ENCODE measurements at regions not wholly inside any gene's neighbourhood (a gene's known extent, or its start where the extent isn't known, plus 50 kb on each side); places are given as distances from the start of the nearest gene placed in this dataset.

DNA sequence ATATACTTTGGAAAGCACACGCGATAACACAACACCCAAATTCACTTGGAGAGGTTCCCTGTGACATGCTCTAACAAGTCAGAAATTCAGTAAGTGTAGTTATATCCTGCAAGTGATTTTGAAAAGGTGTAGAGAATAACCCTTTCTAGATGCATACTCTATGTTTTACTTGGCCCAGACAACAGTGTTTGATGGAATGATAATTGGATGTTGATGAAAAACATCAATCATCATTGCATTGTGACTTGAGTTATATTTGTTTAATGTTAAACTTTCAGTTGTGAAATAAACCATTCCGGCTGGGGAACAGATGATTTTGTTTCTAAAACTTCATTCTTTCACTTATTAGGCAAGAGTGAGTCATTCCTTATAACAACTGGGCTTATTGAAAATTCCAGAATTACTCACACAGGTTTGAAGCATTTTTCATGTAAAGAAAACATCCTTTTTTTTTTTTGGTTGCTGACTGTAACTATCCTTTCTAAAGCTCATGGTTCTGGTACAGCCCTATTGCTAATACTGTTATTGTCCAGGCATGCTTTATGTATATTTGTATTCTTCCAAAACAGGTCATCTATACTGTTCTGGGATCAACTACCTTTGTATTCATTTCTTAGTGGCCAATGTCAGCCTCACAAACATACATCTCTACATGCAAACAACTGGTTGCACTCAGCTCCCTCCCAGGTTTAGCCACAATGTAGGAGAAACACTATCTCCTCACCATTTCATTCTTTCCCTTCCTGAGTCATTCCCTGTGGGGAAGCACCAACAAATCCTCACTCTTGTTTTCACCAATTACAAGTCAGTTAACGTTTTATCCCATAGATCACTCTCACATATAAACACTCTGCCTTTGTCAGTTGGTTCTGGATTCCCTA is 121.2 kb upstream of the LRIG3 start:
- TF ChIP-seq SREBF1 (IDR thresholded peaks at IDR 0.05; ENCODE audit: low read length) = no peak
- no peak for TF ChIP-seq BACH1 (IDR thresholded peaks at IDR 0.05; ENCODE audit: borderline replicate concordance)
- TF ChIP-seq NRF1 (conservative IDR thresholded peaks at IDR 0.05; ENCODE audit: low read depth, low read length) = no peak
- no peak for TF ChIP-seq MYC (IDR thresholded peaks at IDR 0.05; ENCODE audit: insufficient read depth, insufficient read length, insufficient replicate concordance, low read length, severe bottlenecking)
- TF ChIP-seq, protein P1, sequence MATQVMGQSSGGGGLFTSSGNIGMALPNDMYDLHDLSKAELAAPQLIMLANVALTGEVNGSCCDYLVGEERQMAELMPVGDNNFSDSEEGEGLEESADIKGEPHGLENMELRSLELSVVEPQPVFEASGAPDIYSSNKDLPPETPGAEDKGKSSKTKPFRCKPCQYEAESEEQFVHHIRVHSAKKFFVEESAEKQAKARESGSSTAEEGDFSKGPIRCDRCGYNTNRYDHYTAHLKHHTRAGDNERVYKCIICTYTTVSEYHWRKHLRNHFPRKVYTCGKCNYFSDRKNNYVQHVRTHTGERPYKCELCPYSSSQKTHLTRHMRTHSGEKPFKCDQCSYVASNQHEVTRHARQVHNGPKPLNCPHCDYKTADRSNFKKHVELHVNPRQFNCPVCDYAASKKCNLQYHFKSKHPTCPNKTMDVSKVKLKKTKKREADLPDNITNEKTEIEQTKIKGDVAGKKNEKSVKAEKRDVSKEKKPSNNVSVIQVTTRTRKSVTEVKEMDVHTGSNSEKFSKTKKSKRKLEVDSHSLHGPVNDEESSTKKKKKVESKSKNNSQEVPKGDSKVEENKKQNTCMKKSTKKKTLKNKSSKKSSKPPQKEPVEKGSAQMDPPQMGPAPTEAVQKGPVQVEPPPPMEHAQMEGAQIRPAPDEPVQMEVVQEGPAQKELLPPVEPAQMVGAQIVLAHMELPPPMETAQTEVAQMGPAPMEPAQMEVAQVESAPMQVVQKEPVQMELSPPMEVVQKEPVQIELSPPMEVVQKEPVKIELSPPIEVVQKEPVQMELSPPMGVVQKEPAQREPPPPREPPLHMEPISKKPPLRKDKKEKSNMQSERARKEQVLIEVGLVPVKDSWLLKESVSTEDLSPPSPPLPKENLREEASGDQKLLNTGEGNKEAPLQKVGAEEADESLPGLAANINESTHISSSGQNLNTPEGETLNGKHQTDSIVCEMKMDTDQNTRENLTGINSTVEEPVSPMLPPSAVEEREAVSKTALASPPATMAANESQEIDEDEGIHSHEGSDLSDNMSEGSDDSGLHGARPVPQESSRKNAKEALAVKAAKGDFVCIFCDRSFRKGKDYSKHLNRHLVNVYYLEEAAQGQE (IDR thresholded peaks at IDR 0.05; ENCODE audit: low read depth, low read length) = no peak
- TF ChIP-seq YY1 (IDR thresholded peaks at IDR 0.05; ENCODE audit: low read depth, low read length) = no peak
- TF ChIP-seq, protein P2, sequence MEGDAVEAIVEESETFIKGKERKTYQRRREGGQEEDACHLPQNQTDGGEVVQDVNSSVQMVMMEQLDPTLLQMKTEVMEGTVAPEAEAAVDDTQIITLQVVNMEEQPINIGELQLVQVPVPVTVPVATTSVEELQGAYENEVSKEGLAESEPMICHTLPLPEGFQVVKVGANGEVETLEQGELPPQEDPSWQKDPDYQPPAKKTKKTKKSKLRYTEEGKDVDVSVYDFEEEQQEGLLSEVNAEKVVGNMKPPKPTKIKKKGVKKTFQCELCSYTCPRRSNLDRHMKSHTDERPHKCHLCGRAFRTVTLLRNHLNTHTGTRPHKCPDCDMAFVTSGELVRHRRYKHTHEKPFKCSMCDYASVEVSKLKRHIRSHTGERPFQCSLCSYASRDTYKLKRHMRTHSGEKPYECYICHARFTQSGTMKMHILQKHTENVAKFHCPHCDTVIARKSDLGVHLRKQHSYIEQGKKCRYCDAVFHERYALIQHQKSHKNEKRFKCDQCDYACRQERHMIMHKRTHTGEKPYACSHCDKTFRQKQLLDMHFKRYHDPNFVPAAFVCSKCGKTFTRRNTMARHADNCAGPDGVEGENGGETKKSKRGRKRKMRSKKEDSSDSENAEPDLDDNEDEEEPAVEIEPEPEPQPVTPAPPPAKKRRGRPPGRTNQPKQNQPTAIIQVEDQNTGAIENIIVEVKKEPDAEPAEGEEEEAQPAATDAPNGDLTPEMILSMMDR (IDR thresholded peaks at IDR 0.05 in 2 of 3, conservative IDR thresholded peaks at IDR 0.05 in 1 of 3; ENCODE audit: control insufficient read depth in 2 of 3, extremely low read depth in 1 of 3, insufficient read depth in 1 of 3, low read depth in 3 of 3, low read length in 3 of 3) = no peak
- TF ChIP-seq, protein P3, sequence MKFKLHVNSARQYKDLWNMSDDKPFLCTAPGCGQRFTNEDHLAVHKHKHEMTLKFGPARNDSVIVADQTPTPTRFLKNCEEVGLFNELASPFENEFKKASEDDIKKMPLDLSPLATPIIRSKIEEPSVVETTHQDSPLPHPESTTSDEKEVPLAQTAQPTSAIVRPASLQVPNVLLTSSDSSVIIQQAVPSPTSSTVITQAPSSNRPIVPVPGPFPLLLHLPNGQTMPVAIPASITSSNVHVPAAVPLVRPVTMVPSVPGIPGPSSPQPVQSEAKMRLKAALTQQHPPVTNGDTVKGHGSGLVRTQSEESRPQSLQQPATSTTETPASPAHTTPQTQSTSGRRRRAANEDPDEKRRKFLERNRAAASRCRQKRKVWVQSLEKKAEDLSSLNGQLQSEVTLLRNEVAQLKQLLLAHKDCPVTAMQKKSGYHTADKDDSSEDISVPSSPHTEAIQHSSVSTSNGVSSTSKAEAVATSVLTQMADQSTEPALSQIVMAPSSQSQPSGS (IDR thresholded peaks at IDR 0.05; ENCODE audit: low read length) = no peak
- TF ChIP-seq, protein P4, sequence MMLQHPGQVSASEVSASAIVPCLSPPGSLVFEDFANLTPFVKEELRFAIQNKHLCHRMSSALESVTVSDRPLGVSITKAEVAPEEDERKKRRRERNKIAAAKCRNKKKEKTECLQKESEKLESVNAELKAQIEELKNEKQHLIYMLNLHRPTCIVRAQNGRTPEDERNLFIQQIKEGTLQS (IDR thresholded peaks at IDR 0.05; ENCODE audit: borderline replicate concordance, extremely low read depth, low read depth, low read length) = no peak
- TF ChIP-seq, protein P5, sequence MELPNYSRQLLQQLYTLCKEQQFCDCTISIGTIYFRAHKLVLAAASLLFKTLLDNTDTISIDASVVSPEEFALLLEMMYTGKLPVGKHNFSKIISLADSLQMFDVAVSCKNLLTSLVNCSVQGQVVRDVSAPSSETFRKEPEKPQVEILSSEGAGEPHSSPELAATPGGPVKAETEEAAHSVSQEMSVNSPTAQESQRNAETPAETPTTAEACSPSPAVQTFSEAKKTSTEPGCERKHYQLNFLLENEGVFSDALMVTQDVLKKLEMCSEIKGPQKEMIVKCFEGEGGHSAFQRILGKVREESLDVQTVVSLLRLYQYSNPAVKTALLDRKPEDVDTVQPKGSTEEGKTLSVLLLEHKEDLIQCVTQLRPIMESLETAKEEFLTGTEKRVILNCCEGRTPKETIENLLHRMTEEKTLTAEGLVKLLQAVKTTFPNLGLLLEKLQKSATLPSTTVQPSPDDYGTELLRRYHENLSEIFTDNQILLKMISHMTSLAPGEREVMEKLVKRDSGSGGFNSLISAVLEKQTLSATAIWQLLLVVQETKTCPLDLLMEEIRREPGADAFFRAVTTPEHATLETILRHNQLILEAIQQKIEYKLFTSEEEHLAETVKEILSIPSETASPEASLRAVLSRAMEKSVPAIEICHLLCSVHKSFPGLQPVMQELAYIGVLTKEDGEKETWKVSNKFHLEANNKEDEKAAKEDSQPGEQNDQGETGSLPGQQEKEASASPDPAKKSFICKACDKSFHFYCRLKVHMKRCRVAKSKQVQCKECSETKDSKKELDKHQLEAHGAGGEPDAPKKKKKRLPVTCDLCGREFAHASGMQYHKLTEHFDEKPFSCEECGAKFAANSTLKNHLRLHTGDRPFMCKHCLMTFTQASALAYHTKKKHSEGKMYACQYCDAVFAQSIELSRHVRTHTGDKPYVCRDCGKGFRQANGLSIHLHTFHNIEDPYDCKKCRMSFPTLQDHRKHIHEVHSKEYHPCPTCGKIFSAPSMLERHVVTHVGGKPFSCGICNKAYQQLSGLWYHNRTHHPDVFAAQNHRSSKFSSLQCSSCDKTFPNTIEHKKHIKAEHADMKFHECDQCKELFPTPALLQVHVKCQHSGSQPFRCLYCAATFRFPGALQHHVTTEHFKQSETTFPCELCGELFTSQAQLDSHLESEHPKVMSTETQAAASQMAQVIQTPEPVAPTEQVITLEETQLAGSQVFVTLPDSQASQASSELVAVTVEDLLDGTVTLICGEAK (IDR thresholded peaks at IDR 0.05; ENCODE audit: borderline replicate concordance) = no peak
- TF ChIP-seq, protein P6, sequence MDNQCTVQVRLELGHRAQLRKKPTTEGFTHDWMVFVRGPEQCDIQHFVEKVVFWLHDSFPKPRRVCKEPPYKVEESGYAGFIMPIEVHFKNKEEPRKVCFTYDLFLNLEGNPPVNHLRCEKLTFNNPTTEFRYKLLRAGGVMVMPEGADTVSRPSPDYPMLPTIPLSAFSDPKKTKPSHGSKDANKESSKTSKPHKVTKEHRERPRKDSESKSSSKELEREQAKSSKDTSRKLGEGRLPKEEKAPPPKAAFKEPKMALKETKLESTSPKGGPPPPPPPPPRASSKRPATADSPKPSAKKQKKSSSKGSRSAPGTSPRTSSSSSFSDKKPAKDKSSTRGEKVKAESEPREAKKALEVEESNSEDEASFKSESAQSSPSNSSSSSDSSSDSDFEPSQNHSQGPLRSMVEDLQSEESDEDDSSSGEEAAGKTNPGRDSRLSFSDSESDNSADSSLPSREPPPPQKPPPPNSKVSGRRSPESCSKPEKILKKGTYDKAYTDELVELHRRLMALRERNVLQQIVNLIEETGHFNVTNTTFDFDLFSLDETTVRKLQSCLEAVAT (IDR thresholded peaks at IDR 0.05) = no peak
- TF ChIP-seq, protein P7, sequence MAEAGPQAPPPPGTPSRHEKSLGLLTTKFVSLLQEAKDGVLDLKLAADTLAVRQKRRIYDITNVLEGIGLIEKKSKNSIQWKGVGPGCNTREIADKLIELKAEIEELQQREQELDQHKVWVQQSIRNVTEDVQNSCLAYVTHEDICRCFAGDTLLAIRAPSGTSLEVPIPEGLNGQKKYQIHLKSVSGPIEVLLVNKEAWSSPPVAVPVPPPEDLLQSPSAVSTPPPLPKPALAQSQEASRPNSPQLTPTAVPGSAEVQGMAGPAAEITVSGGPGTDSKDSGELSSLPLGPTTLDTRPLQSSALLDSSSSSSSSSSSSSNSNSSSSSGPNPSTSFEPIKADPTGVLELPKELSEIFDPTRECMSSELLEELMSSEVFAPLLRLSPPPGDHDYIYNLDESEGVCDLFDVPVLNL (IDR thresholded peaks at IDR 0.05; ENCODE audit: low read depth, low read length) = no peak

Measured in GM12878 (cell line).